GM21423 (cell line): ENCODE measurements at regions not wholly inside any gene's neighbourhood (a gene's known extent, or its start where the extent isn't known, plus 50 kb on each side); places are given as distances from the start of the nearest gene placed in this dataset.
"Not testable (repeated sequence)": the region's sequence is repeated elsewhere in the genome, so short reads cannot be mapped to it uniquely, and the experiment has no call there.

Experiments
- ATAC-seq: cut with Tn5 transposase; IDR thresholded peaks from one replicate; pipeline ENCODE4 v1.9.1; 2021; ENCODE audit warnings: mild to moderate bottlenecking, moderate library complexity; ENCODE audit not compliant: unreplicated experiment

DNA sequence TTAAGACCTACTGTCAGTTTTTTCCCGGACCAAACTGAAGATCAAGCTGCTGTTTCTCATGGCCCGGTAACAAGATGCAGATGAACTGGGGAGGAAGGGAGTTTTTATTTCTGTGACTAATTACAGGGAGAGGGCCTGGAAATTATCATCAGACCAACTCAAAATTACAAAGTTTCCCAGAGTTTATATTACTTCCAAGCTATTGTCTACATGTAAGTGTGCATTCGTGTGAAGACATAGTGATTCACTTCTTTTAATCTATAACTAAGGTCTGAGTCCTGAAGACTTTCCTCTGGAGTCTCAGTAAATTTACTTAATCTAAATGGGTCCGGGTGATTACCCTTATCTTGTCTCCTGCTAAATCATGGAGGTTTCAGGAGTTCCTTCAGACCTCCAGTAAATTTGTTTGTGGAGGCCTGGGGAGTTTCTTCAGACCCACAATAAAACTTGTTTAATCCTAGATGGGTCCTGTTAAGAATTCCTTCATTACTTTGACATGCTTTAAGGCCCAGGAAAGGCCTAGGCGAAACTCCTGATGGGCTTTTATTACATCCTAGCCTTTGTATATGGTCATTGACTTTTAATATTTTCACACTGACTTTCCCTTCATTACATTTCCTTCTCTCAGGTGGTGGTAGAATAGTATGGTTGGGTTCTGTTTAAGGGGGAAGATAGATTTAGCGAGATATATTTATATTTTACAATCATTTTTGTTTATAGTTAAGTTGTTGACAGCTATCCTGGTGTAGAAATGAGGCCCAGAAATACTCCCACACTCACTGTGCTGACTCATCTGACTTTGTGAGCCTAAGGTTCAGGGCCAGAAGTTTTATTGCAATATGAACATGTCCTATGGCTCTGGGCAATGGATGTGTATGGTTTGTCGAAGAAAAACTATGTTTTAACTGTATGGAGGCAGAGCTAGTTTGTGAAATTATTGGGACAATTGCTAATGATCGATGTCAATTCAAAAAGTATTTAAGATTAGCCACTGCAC lies 627.0 kb upstream of the FBXO33 start:
- ATAC-seq: no peak

DNA sequence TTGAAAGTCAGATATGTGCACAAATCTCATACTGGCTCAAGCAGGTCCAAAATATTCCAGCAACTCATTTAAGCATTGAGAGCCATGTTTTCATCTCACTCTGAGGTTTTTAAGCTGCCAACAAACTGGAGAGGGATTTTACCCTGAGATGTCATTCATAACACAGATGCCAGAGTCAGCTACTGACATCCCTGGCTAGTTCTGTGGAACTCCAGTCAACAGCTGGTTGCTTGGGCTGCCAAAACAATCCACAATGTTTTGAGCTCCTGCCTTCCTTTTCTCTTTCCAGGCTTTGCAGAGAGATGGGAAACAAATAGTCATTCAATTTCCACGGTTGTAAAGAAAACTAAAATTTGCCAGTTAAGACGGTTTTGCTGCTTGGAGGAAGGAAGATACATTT lies 621.2 kb upstream of the FBXO33 start:
- no peak for ATAC-seq

DNA sequence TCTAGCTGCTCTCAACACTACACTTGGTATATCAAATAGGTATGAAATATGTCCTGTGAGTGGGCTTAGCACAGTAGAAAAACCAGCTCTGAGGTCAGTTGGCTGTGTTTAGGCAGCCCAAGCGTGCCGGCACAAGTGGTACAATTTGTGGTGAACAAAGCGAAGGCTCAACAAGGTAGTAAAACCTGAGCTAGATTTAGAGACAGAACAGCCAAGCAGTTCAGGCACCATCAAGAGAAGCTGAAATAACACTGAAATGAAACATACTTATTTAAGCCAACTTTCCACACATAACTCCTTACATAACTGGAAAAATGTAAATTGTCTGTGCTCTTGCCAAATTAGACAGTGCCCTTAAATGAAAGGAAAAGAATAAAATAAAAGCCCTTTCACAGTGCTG lies 596.8 kb upstream of the FBXO33 start:
- ATAC-seq: no peak

DNA sequence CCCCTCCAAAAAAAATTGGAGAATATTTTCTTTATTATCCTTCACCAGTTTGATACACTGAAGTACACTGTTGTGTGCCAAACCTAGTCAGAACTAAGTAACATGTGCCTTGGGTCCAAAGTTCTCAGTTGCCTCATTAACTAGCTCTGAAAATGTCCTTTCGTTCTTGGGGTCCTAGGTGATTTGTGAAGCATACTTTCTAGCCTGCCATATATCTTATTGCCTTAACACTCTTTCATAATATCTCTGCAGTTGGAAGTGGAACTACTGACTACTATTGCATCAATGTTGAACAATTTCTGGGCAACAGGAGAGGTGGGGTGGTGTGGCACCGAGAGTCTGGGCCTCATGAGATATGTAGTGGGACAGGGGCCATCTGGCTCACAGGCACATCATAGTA lies 592.9 kb upstream of the FBXO33 start:
- ATAC-seq: no peak

DNA sequence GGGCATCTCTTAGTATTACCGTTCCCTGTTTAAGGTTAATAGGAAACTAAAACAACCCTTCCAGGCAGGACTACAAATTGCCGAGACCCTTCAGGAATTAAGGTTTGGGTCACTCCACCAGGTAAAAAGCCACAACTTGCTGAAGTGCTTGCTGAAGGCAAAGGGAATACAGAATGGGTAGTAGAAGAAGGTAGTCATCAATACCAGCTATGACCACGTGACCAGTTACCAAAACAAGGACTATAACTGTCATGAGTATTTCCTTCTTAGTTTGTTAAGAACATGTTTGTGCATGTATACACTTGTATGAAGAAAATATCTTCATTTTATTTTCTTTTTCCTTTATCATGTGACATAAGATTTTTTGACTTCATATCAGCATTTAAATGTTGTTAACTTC lies 578.7 kb upstream of the FBXO33 start:
- ATAC-seq: no peak

DNA sequence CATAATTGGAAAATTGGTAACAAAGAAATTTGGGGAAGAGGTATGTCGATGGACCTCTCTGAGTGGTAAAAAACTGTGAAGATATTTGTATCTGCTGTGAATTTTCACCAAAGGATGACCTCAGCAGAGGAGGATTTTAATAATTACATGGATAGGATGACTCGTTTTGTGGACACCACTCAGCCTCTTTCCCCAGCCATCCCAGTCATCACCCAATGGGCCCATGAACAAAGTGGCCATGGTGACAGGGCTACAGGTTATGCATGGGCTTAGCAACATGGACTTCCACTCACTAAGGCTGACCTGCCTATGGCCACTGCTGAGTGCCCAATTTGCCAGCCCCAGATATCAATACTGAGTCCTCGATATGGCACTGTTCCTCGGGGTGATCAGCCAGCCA lies 577.5 kb upstream of the FBXO33 start:
- ATAC-seq: no peak

DNA sequence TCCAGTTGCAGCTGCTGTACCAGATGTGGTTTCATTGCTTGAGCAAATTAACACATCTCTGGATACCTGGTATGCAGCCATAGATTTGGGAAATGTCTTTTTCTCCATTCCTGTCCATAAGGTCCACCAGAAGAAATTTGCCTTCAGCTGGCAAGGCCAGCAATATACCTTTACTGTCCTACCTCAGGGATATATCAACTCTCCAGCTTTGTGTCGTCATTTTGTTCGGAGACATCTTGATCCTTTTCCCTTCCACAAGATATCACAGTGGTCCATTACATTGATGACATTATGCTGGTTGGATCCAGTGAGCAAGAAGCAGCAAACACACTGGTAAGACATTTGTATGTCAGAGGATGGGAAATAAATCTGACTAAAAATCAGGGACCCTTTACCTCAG lies 576.1 kb upstream of the FBXO33 start:
- ATAC-seq: not testable (repeated sequence)

DNA sequence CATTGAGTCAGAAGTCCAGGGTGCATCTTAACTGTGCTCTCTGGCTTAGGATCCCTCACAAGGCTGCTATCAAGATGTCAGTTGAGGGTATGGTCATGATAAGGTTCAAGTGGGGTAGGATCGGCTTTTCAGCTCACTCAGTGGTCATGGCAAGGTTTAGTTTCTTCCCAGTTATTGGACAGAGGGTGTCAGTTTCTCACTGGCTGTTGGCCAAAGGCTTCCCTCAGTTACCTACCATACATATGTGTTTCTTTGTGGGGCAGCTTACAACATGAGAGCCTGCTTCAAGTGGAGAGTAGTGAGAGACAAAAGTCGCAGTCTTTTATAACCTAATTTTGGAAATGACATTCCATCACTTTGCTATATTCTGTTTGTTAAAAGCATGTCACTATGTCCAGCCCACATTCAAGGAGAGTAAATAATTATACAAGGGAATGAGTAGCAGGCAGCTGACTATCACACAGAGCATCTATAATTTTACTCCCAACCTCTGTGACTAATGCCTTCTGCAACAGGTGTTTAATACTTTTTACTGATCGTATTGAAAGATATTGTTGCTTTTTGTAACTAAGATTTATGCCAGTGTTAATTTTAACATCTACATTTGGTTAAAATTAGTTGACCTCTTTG lies 572.8 kb upstream of the FBXO33 start:
- no peak for ATAC-seq

DNA sequence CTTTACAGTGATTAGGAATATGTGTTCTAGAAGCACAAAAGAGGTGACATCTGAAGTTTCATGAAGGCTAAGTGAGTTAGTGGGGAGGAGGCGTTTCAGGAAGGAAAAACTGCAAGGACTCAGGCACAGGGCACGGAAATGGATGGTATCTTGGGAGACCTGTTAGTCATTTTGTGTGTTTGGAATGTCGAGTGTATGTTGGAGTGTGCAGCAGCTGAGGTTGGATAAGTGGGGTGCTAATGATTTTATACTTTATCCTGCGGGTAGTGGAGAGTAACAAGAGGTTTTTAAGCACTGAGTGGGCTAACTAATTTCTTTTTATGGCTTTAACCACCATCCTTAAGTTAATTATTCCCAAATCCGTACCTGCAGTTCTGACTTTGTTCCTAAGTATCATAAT lies 571.5 kb upstream of the FBXO33 start:
- ATAC-seq: no peak

DNA sequence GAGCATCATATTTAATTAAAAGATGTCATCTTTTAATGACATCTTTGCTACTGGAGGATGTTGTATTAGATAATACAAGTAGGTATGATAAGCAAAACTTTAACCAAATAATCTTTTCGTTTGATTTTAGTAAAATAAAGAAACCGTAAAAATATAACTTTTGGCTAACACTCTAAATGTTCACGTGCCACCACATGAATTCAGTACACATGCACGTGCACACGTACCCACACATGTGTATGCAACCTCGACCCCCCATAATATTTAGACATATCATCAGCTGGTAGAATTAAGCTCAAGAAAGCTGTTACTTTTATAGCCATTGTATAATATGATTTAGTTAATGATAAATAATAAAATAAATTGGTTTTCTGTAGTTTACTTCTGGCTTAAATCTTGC lies 566.6 kb upstream of the FBXO33 start:
- ATAC-seq: no peak

DNA sequence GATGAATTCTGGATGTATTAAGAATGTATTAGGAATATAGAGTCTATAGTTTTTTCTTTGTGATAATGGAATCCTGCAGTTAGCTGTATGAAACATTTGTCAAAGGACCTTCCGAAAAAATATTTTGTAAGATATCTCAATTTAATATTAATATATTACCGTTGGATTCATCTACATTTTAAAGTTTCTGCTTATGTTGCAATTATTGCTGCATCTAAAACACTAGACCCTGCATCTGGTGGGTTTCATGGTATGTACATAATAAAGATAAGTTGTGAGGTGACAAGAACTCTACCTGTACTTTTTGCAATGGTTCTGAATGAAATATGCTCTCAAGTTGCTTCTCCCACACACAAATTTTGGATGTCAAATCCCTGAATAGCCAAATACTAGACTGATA lies 565.9 kb upstream of the FBXO33 start:
- no peak for ATAC-seq

DNA sequence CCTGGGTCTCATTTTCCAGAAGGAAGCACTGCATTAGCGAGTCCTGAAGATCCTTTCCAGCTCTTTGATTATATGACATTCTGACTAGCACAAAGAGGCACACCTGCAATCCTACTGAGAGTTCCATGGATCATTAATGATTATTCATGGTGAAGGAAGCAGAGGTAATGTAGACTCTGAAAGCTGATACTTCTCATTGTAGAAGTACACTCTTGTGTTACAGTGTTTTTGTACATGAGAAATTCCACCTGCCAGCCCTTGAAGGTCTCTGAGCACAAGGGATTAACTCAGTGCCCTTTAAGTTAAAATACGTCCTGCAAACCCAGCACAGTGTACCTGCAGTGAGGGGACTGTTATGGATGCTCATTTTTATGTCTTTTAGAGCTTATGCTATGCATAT lies 558.8 kb upstream of the FBXO33 start:
- no peak for ATAC-seq

DNA sequence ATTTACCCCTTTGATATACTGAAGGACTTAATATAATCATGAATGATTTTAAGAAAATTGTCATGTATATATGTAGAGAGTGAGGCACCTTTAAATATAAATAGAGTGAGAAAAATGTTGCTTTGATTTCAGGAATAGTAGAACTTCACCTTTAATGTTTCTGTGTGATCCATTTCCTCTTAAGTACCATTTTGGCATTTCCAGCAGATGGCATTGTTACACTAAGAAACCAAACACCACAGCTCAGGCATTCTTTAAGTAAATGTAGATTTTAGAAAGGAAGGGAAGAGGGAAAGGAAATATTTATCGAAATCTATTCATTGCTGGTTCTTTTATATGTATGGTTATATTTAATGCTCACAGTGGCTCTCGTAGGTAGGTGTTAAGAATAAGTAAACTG lies 556.7 kb upstream of the FBXO33 start:
- ATAC-seq: no peak

DNA sequence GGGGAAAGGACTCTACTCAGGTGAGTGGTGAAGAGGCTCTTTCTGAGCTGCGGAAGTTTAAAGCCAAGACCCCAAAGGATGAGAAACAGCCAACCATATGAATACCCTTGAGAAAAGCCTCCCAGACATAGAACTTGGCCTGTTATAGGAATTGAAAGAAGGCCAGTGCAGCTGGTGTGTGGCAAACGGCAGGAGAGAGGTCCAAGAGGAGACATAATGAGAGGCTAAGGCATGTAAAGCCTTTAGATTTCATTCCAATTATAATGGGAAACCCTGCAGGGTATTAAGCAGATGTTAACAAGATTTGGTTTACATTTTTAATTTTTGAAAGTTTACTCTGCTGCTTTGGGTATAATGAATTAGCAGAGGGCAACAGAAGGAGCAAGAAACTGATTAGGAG lies 552.1 kb upstream of the FBXO33 start:
- ATAC-seq: no peak

DNA sequence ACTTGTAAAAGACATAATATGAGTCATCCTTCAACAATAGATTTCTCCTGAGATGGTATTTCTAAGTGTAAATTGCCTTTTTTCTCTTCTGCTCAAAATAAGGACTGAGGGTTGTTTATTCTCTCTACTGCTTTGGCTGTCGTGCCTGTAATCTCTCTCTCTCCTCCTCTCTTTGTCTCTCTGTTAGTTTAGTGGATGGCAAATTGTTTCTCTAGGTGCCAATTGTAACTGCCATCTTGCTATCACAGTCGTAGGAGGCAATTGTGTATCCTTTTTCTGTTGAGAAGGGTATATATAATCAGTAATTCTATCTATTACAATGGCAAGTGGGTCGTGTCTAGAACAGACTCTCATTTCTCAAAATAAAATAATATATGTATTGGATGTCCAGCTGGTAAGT lies 545.0 kb upstream of the FBXO33 start:
- no peak for ATAC-seq

DNA sequence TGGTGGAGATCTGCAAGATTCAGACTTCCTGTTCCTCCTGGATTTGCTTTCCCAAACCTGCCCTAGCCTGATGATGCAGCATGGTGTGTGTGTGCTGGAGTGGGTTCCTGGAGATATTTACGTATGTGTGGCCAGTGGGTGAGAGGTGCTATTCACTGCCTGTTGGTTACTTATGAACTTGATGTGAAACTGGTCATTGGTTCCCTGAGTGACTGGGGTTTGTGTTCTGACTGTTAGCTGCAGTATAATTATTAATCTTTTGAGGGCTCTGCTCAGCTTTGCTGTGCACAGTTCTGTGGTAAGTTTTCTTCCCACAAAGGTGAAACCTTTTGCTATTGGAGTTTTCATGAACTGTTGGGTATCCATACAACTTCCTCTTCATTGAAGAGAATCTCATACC lies 541.8 kb upstream of the FBXO33 start:
- peak; percentile 98 for ATAC-seq

DNA sequence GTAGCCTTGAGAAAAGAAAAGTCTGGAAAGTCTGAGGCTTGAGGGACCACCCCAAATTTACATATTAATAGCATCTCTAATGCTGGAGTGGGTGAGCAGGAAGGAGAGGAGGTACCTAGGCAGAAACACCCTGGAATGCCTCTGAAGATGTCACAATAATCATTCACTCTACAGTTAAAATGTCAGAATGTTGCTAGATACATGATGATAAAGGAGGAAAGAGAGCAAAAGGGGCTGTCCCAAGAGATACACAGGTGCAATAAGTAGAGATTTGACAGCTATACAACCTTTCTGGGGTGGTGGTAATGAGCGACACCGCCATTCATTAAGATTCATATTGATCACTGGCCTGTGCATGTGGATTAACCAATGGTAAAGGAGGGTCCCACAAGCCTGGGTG lies 540.5 kb upstream of the FBXO33 start:
- ATAC-seq: no peak

DNA sequence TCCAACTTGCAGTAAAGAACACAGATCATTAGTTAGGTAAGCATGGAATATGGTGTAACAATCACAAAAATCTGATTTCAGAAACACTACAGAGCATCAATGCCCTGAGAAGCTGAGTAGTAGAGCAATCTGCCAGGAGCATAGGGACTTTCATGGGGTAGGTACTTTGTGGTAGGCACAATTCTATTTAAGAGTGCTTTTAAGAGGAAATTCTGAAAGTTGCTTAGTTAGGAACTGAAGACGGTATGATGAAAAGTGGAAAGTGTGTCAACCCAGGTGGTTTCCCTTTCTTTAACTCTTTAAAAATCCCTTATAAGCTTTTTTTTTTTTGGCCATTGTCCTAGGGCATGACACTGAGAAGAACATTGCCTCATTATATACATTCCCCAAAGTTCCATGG lies 535.7 kb upstream of the FBXO33 start:
- ATAC-seq: peak; percentile 51

DNA sequence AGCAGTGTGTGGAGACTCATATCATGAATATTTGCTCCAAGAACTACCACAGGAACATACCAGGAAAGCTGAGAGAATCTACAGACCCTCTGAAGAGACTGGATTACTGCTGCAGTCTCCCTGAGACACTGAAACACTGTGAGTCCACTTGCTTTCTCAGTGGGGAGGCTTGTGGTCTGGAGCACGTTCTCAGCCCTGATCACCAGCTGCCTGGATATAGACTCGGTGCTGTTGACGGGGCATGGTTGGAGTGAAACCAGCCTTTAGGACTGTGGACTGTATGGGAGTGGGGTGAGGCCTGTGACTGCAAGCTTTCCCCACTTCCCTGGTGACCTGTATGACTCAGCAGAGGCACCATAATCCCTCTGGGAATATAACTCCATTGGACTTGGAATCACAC lies 525.8 kb upstream of the FBXO33 start:
- ATAC-seq: no peak

DNA sequence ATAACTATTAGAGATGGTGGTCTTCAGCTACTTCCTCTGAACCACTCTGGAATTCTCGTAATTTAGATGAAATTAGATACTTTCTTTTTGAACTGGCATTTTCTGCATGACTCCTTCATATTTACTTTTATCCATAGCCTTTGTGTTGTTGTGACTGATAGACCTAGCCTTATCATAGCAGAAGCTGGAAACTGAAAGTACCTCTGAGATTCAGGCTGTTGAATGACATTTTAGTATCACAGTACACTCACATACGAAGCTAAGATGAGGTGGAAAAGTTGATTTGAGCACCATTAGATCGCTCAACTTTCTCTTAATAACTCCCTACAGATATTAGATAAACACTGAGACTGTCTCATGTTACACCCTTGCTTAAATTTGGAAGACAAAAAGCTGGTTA lies 525.1 kb upstream of the FBXO33 start:
- peak; percentile 83 for ATAC-seq

DNA sequence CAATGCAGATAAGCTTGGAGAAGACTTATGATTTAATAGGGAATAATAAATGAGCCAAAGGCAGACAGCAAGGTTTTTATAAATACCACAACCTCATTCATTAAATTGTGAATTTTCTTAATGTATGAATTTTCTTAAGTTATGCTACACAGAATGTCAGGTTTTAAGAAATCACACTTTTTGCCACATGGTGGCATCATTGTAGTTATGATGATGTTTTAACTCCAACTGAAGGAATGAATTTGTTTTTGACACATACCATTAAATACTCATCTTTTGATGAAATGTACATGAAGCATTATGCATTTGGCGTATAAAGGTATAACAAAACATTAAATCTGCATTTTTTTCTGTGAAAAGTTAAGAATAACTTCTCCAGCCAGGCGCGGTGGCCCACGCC lies 524.1 kb upstream of the FBXO33 start:
- ATAC-seq: no peak

DNA sequence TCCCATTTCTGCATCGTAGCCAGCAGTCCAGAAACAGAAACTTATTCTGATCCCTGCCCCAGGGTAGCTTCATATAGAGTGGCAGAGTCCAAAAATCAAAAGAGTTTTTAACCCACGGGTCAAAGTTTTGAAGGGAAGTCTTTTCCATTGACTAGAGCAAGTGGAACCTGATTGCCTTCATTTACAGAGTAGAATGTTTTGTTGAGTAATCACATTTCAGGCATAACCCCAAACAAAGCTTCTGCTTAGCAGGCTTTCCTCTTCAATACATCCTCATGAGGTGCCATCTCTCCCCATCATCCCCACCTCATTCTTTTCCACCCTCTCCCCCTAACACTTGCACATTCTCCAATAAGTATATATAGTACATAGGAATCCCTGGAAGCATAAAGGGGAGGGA lies 516.0 kb upstream of the FBXO33 start:
- no peak for ATAC-seq
